ENCODE measurements at regions not wholly inside any gene's neighbourhood (a gene's known extent, or its start where the extent isn't known, plus 50 kb on each side); places are given as distances from the start of the nearest gene placed in this dataset.

GRCh38 chr7:97513326-97513725 is 218.6 kb upstream of the TAC1 start:
- no peak for TF ChIP-seq POLR2A (IDR thresholded peaks at IDR 0.05; ENCODE audit: extremely low read depth, insufficient read length)
- TF ChIP-seq, protein P1, sequence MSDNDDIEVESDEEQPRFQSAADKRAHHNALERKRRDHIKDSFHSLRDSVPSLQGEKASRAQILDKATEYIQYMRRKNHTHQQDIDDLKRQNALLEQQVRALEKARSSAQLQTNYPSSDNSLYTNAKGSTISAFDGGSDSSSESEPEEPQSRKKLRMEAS (IDR thresholded peaks at IDR 0.05; ENCODE audit: low read depth, low read length) = no peak
- TF ChIP-seq CTCF (IDR thresholded peaks at IDR 0.05; ENCODE audit: low read depth, low read length) = no peak
- TF ChIP-seq MYC (IDR thresholded peaks at IDR 0.05; ENCODE audit: low read depth, low read length) = no peak
- H3K4me3 ChIP-seq (ENCODE audit: low read depth, low read length) = no peak overlapping the region
- peak; percentile 8 for DNase-seq (ENCODE audit: low read depth)

DNA sequence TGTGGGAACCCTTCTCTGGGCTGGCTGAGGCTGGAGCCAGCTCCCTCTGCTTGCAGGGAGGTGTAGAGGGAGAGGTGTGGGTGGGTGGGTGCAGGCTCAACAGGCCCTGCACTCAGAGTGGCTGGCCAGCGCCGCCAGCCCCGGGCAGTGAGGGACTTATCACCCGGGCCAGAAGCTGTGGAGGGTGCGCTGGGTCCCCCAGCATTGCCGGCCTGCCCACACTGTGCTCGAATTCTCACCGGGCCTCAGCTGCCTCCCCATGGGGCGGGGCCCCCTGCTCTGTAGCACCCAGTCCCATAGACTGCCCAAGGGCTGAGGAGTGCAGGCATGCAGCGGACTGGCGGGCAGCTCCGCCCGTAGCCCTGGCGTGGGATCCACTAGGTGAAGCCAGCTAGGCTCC is 190.7 kb upstream of the TAC1 start:
- no peak for DNase-seq (ENCODE audit: low read depth)
- TF ChIP-seq, protein P1 (IDR thresholded peaks at IDR 0.05; ENCODE audit: low read depth, low read length) = no peak
- TF ChIP-seq CTCF (IDR thresholded peaks at IDR 0.05; ENCODE audit: low read depth, low read length) (no peak), POLR2A (IDR thresholded peaks at IDR 0.05; ENCODE audit: extremely low read depth, insufficient read length) (no peak), MYC (IDR thresholded peaks at IDR 0.05; ENCODE audit: low read depth, low read length) (no peak)
- H3K4me3 ChIP-seq (ENCODE audit: low read depth, low read length) = no peak overlapping the region

GRCh38 chr7:97555857-97556421 is 175.9 kb upstream of the TAC1 start:
- TF ChIP-seq CTCF (IDR thresholded peaks at IDR 0.05; ENCODE audit: low read depth, low read length) = no peak
- no peak for TF ChIP-seq MYC (IDR thresholded peaks at IDR 0.05; ENCODE audit: low read depth, low read length)
- H3K4me3 ChIP-seq (ENCODE audit: low read depth, low read length) = no peak overlapping the region
- DNase-seq (ENCODE audit: low read depth) = no peak

- TF ChIP-seq POLR2A (IDR thresholded peaks at IDR 0.05; ENCODE audit: extremely low read depth, insufficient read length) (no peak), CTCF (IDR thresholded peaks at IDR 0.05; ENCODE audit: low read depth, low read length) (no peak), MYC (IDR thresholded peaks at IDR 0.05; ENCODE audit: low read depth, low read length) (no peak)
- TF ChIP-seq, protein P1 (IDR thresholded peaks at IDR 0.05; ENCODE audit: low read depth, low read length) = no peak
- H3K4me3 ChIP-seq (ENCODE audit: low read depth, low read length) = no peak overlapping the region
- no peak for DNase-seq (ENCODE audit: low read depth)
Observed at GRCh38 chr7:97565665-97566064, 166.2 kb upstream of the TAC1 start.

GRCh38 chr7:97573065-97573464 is 158.8 kb upstream of the TAC1 start:
- no peak for TF ChIP-seq MYC (IDR thresholded peaks at IDR 0.05; ENCODE audit: low read depth, low read length)
- TF ChIP-seq, protein P1 (IDR thresholded peaks at IDR 0.05; ENCODE audit: low read depth, low read length) = no peak
- no peak for TF ChIP-seq POLR2A (IDR thresholded peaks at IDR 0.05; ENCODE audit: extremely low read depth, insufficient read length)
- no peak for TF ChIP-seq CTCF (IDR thresholded peaks at IDR 0.05; ENCODE audit: low read depth, low read length)
- DNase-seq (ENCODE audit: low read depth) = no peak
- H3K4me3 ChIP-seq (ENCODE audit: low read depth, low read length) = no peak overlapping the region

DNA sequence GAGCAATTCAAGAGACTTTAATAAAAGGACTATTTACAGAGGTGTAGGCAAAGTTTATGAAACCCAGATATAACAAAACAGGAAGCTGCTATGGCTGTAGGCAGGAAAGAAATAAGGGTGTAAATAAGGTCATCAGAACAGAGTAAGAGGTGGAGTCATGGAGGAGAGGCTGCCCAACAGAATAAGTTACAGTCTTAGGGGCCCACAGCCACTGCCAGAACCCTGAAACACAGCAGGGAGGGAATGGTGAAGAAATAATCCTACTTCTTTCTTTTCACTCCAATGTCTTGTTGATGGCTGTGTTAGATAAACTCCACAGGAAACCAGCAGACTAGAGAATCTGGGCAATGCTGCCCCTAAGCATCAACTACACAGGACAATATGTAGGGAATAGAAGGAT is 155.8 kb upstream of the TAC1 start:
- no peak for DNase-seq (ENCODE audit: low read depth)
- TF ChIP-seq CTCF (IDR thresholded peaks at IDR 0.05; ENCODE audit: low read depth, low read length) (no peak), POLR2A (IDR thresholded peaks at IDR 0.05; ENCODE audit: extremely low read depth, insufficient read length) (no peak), MYC (IDR thresholded peaks at IDR 0.05; ENCODE audit: low read depth, low read length) (no peak)
- TF ChIP-seq, protein P1 (IDR thresholded peaks at IDR 0.05; ENCODE audit: low read depth, low read length) = no peak
- H3K4me3 ChIP-seq (ENCODE audit: low read depth, low read length) = no peak overlapping the region

All from NB4 (cell line).